KOPT-K1 (cell line): ENCODE measurements at regions not wholly inside any gene's neighbourhood (a gene's known extent, or its start where the extent isn't known, plus 50 kb on each side); places are given as distances from the start of the nearest gene placed in this dataset.
A peak's percentile ranks its signal among the peaks of the same experiment; 100 is the strongest.
"Not testable (repeated sequence)": the region's sequence is repeated elsewhere in the genome, so short reads cannot be mapped to it uniquely, and the experiment has no call there.

Source experiments
- H3K27ac ChIP-seq: fragments of 200-600 bp; sonication (generic); 2 replicates; pipeline ENCODE4 v1.5.1; 2016; ENCODE audit warnings: antibody characterized with exemption, mild to moderate bottlenecking, low read depth, low read length; ENCODE audit not compliant: poor library complexity, severe bottlenecking
- H3K36me3 ChIP-seq: fragments of 200-600 bp; sonication (generic); 2 replicates; pipeline ENCODE4 v1.5.1; 2017; ENCODE audit warnings: antibody characterized with exemption, mild to moderate bottlenecking, low read length, moderate library complexity; ENCODE audit not compliant: insufficient read depth
- H3K9me3 ChIP-seq: fragments of 200-600 bp; sonication (generic); 2 replicates; pipeline ENCODE4 v1.5.1; 2017; ENCODE audit warnings: antibody characterized with exemption, low read length, mild to moderate bottlenecking; ENCODE audit not compliant: insufficient read depth, poor library complexity, severe bottlenecking

GRCh38 chr19:24033963-24034342 is 53.0 kb upstream of the ZNF254 start:
- Histone ChIP-seq H3K27ac (peak overlapping the region; percentile 89), H3K36me3 (peaks cover 37% of the 10 kb centered on the region), H3K9me3 (peaks cover 16% of the 10 kb centered on the region)

GRCh38 chr19:24035261-24035880 is 51.6 kb upstream of the ZNF254 start:
- not testable (repeated sequence) for H3K27ac ChIP-seq
- Histone ChIP-seq H3K36me3 (peaks cover 51% of the 10 kb centered on the region), H3K9me3 (peaks cover 19% of the 10 kb centered on the region)
